ENCODE measurements at regions not wholly inside any gene's neighbourhood (a gene's known extent, or its start where the extent isn't known, plus 50 kb on each side); places are given as distances from the start of the nearest gene placed in this dataset.

GRCh38 chr5:96329886-96330529 lies 103.0 kb downstream of the PCSK1 start:
- TF ChIP-seq CTCF (IDR thresholded peaks at IDR 0.05), result no peak
- no peak for TF ChIP-seq ZFX (IDR thresholded peaks at IDR 0.05; ENCODE audit: borderline replicate concordance)
- peak overlapping the region; percentile 97 for H3K27ac ChIP-seq

- no peak overlapping the region for H3K27ac ChIP-seq
- TF ChIP-seq ZFX (IDR thresholded peaks at IDR 0.05; ENCODE audit: borderline replicate concordance), result no peak
- no peak for TF ChIP-seq CTCF (IDR thresholded peaks at IDR 0.05)
These were observed 103.8 kb downstream of the PCSK1 start for GRCh38 chr5:96329289-96329688.

- peak overlapping the region; percentile 14; the same call in 1 of the 2 replicates for H3K27ac ChIP-seq
- TF ChIP-seq ZFX (IDR thresholded peaks at IDR 0.05; ENCODE audit: borderline replicate concordance), result no peak
- 0 out of 2 replicates have a peak, but pooled peaks have one; percentile 5 for TF ChIP-seq CTCF (IDR thresholded peaks at IDR 0.05)
These were observed 105.3 kb downstream of the PCSK1 start for GRCh38 chr5:96327722-96328121.

GRCh38 chr5:96326902-96327301 lies 106.1 kb downstream of the PCSK1 start:
- no peak for TF ChIP-seq CTCF (IDR thresholded peaks at IDR 0.05)
- no peak for TF ChIP-seq ZFX (IDR thresholded peaks at IDR 0.05; ENCODE audit: borderline replicate concordance)
- no peak overlapping the region for H3K27ac ChIP-seq

GRCh38 chr5:96324708-96325107 lies 108.3 kb downstream of the PCSK1 start:
- H3K27ac ChIP-seq, result no peak overlapping the region
- TF ChIP-seq CTCF (IDR thresholded peaks at IDR 0.05), result no peak
- TF ChIP-seq ZFX (IDR thresholded peaks at IDR 0.05; ENCODE audit: borderline replicate concordance), result no peak

- H3K27ac ChIP-seq, result no peak overlapping the region
- no peak for TF ChIP-seq ZFX (IDR thresholded peaks at IDR 0.05; ENCODE audit: borderline replicate concordance)
- TF ChIP-seq CTCF (IDR thresholded peaks at IDR 0.05), result no peak
These were observed 110.2 kb downstream of the PCSK1 start for GRCh38 chr5:96322865-96323264.

- no peak overlapping the region for H3K27ac ChIP-seq
- TF ChIP-seq ZFX (IDR thresholded peaks at IDR 0.05; ENCODE audit: borderline replicate concordance), result no peak
These were observed 110.8 kb downstream of the PCSK1 start for GRCh38 chr5:96322217-96322616.

- TF ChIP-seq CTCF (IDR thresholded peaks at IDR 0.05) (no peak), ZFX (IDR thresholded peaks at IDR 0.05; ENCODE audit: borderline replicate concordance) (no peak)
- no peak overlapping the region for H3K27ac ChIP-seq
These were observed 111.7 kb downstream of the PCSK1 start for GRCh38 chr5:96321345-96321744.
